SU-DHL-6 (cell line): ENCODE measurements at regions not wholly inside any gene's neighbourhood (a gene's known extent, or its start where the extent isn't known, plus 50 kb on each side); places are given as distances from the start of the nearest gene placed in this dataset.

Experiments used
- H2AFZ ChIP-seq: fragments of 200-600 bp; sonication (generic); 2 replicates; pipeline ENCODE4 v1.6.1; 2014; ENCODE audit warnings: low read depth, mild to moderate bottlenecking, moderate library complexity, mixed read lengths, antibody characterized with exemption, low read length; ENCODE audit not compliant: severe bottlenecking
- H3F3A ChIP-seq: fragments of 200-600 bp; shearing (Covaris generic); 2 replicates; pipeline ENCODE4 v1.6.0; 2016; ENCODE audit warnings: antibody characterized with exemption, mild to moderate bottlenecking; ENCODE audit not compliant: insufficient read depth
- H3K27ac ChIP-seq: fragments of 200-600 bp; sonication (generic); 2 replicates; pipeline ENCODE4 v1.5.1; 2016; ENCODE audit warnings: low read depth, mild to moderate bottlenecking, low read length, moderate library complexity, mixed read lengths
- H3K27me3 ChIP-seq: fragments of 200-600 bp; sonication (generic), shearing (Covaris generic); 2 replicates; pipeline ENCODE4 v1.6.0; 2014; ENCODE audit warnings: mild to moderate bottlenecking, low read length
- H3K36me3 ChIP-seq: fragments of 200-600 bp; sonication (generic); 2 replicates; pipeline ENCODE4 v1.6.1; 2014; ENCODE audit warnings: mild to moderate bottlenecking, low read length, mixed read lengths
- H3K4me2 ChIP-seq: fragments of 300-600, 200-600 bp; shearing (Covaris generic), sonication (generic); 2 replicates; pipeline ENCODE4 v1.6.0; 2014; ENCODE audit warnings: low read length, low read depth, mild to moderate bottlenecking; ENCODE audit not compliant: poor library complexity, severe bottlenecking
- H3K4me3 ChIP-seq: fragments of 200-600 bp; sonication (generic); 2 replicates; pipeline ENCODE4 v1.5.1; 2014; ENCODE audit warnings: antibody characterized with exemption, low read length, mild to moderate bottlenecking, mixed read lengths; ENCODE audit not compliant: insufficient read depth, poor library complexity, severe bottlenecking
- H3K79me2 ChIP-seq: fragments of 200-600 bp; sonication (generic); 2 replicates; pipeline ENCODE4 v1.6.1; 2014; ENCODE audit warnings: mild to moderate bottlenecking, low read length, moderate library complexity; ENCODE audit not compliant: insufficient read depth
- H3K9ac ChIP-seq: fragments of 200-600 bp; sonication (generic); 2 replicates; pipeline ENCODE4 v1.7.0; 2014; ENCODE audit warnings: mild to moderate bottlenecking, low read length
- H3K9me2 ChIP-seq: fragments of 200-600 bp; sonication (generic); replicated peaks from 2 replicates; pipeline ENCODE4 v1.6.1; 2014; ENCODE audit warnings: low read length; ENCODE audit not compliant: insufficient read depth
- H3K9me3 ChIP-seq: fragments of 200-600 bp; sonication (generic); 2 replicates; pipeline ENCODE4 v1.6.1; 2014; ENCODE audit warnings: low read length, mixed read lengths; ENCODE audit not compliant: insufficient read depth
- H4K20me1 ChIP-seq: fragments of 200-600 bp; sonication (generic); 2 replicates; pipeline ENCODE4 v1.6.1; 2014; ENCODE audit warnings: low read depth, mild to moderate bottlenecking, antibody characterized with exemption, low read length, moderate library complexity, mixed read lengths
- EZH2phosphoT487 ChIP-seq: fragments of 200-600 bp; sonication (generic), shearing (Covaris generic); conservative IDR thresholded peaks from 2 replicates; pipeline ENCODE4 v1.6.1; 2018; ENCODE audit warnings: mild to moderate bottlenecking, antibody characterized with exemption, low read length, moderate library complexity, mixed read lengths
- TF ChIP-seq, protein P1 (sequence below): fragments of 200-600 bp; sonication (generic); IDR thresholded peaks from one replicate; pipeline ENCODE4 v1.5.1; 2017; ENCODE audit warnings: antibody characterized with exemption, mild to moderate bottlenecking, low read length, moderate library complexity; ENCODE audit not compliant: insufficient read depth, poor library complexity, severe bottlenecking

- Histone ChIP-seq H3K9ac (peak overlapping the region; percentile 14; the same call in 1 of the 2 replicates), H4K20me1 (no peaks in the 10 kb centered on the region), H3K27ac (no peak overlapping the region), H3K27me3 (no peaks in the 10 kb centered on the region), H3F3A (no peaks in the 10 kb centered on the region), H2AFZ (no peak overlapping the region), H3K9me3 (no peaks in the 10 kb centered on the region), H3K4me2 (peak overlapping the region; percentile 18), H3K4me3 (no peak overlapping the region), H3K36me3 (no peaks in the 10 kb centered on the region), H3K79me2 (no peaks in the 10 kb centered on the region), H3K9me2 (no peaks in the 10 kb centered on the region)
- TF ChIP-seq EZH2phosphoT487 = no peak
- TF ChIP-seq, protein P1, sequence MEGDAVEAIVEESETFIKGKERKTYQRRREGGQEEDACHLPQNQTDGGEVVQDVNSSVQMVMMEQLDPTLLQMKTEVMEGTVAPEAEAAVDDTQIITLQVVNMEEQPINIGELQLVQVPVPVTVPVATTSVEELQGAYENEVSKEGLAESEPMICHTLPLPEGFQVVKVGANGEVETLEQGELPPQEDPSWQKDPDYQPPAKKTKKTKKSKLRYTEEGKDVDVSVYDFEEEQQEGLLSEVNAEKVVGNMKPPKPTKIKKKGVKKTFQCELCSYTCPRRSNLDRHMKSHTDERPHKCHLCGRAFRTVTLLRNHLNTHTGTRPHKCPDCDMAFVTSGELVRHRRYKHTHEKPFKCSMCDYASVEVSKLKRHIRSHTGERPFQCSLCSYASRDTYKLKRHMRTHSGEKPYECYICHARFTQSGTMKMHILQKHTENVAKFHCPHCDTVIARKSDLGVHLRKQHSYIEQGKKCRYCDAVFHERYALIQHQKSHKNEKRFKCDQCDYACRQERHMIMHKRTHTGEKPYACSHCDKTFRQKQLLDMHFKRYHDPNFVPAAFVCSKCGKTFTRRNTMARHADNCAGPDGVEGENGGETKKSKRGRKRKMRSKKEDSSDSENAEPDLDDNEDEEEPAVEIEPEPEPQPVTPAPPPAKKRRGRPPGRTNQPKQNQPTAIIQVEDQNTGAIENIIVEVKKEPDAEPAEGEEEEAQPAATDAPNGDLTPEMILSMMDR = no peak
Observed at GRCh38 chr2:8480915-8481314, 200.9 kb upstream of the ID2 start.

DNA sequence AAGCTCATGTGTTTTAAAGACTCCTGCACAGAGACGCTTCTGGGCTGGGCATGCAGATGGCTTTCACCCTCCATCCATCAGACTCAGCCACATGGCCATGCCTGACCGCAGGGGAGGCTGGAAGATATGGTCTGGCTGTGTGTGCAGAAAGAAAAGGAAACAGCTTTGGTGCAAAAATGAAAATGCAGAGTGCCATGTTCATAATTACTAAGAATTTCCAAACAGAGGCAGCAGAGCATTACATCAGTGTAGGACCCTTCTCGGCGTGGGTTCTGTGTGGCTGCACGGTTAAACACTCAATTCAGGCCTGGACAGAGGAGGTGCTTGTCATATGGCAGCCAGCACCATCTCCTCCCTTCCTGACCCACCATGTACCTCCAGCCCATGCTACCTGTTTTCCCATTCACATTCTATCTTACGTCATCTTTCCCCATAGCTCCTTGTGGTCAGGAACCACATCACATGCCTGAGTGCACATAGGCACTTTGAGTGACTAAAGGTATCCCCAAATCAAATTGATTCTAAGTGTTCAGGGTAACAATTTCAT, 200.3 kb upstream of the ID2 start:
- no peaks in the 10 kb centered on the region for H3K9me2 ChIP-seq
- H3K4me3 ChIP-seq = no peak overlapping the region
- no peaks in the 10 kb centered on the region for H3K27me3 ChIP-seq
- TF ChIP-seq, protein P1 = no peak
- TF ChIP-seq EZH2phosphoT487 = no peak
- no peak overlapping the region for H2AFZ ChIP-seq
- H3K27ac ChIP-seq = no peak overlapping the region
- no peaks in the 10 kb centered on the region for H3K36me3 ChIP-seq
- H3K9ac ChIP-seq = no peak overlapping the region
- no peaks in the 10 kb centered on the region for H4K20me1 ChIP-seq
- peak overlapping the region; percentile 18 for H3K4me2 ChIP-seq
- H3K79me2 ChIP-seq = no peaks in the 10 kb centered on the region
- H3F3A ChIP-seq = no peaks in the 10 kb centered on the region
- no peaks in the 10 kb centered on the region for H3K9me3 ChIP-seq

DNA sequence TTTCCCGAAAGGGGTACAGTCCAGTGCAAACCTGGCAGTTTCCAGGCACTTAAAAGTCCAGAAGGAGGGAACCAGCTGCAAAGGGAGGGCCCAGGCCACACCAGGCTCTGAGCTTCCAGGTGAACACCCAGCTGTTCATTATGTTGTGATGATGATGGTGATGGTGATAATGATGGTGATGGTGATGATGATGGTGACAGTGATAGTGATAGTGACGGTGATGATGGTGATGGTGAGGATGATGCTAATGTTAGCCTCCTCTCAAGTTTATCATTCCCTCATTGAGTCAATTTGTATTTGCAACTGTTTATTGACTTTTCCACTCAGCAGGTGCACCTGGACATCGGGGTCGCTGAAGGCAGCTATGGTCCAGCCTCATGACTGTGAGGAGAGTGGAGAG, 199.4 kb upstream of the ID2 start:
- Histone ChIP-seq H3K4me3 (no peak overlapping the region), H3K27ac (no peak overlapping the region), H3K9me2 (no peaks in the 10 kb centered on the region)

More for the DNA sequence above, 199.4 kb upstream of the ID2 start:
- H3K79me2 ChIP-seq = no peaks in the 10 kb centered on the region
- H3K4me2 ChIP-seq = no peak overlapping the region
- H2AFZ ChIP-seq = no peak overlapping the region
- H3F3A ChIP-seq = no peaks in the 10 kb centered on the region
- H4K20me1 ChIP-seq = no peaks in the 10 kb centered on the region
- TF ChIP-seq, protein P1 = no peak
- TF ChIP-seq EZH2phosphoT487 = no peak
- H3K36me3 ChIP-seq = no peaks in the 10 kb centered on the region
- no peaks in the 10 kb centered on the region for H3K9me3 ChIP-seq
- no peaks in the 10 kb centered on the region for H3K27me3 ChIP-seq
- H3K9ac ChIP-seq = no peak overlapping the region
